Body of pancreas (tissue), 4 donors: ENCODE measurements at regions not wholly inside any gene's neighbourhood (a gene's known extent, or its start where the extent isn't known, plus 50 kb on each side); places are given as distances from the start of the nearest gene placed in this dataset.
"Not testable (repeated sequence)": the region's sequence is repeated elsewhere in the genome, so short reads cannot be mapped to it uniquely, and the experiment has no call there.

Source experiments
- ATAC-seq: fragments of 150-250 bp; one replicate; pipeline ENCODE4 v1.9.1; 2016
- DNase-seq, 4 donors: peaks; one replicate each; pipeline ENCODE4 v3.0.0-alpha.2; 2019
- H3K27ac ChIP-seq, 4 donors: fragments of 200-600 bp; sonication (generic); 1 replicate in 3 of 4; 2 replicates in 1 of 4; pipeline versions ENCODE4 v1.5.1 to v1.6.1; 2016 to 2019; ENCODE audit warnings: mild to moderate bottlenecking in 1 of 4, mixed read lengths in 1 of 4, moderate library complexity in 1 of 4
- H3K27me3 ChIP-seq, 2 donors: fragments of 200-600 bp; sonication (generic); one replicate each; pipeline ENCODE4 v1.6.0; 2016; ENCODE audit warnings: mild to moderate bottlenecking in 1 of 2
- H3K36me3 ChIP-seq, 2 donors: fragments of 200-600 bp; sonication (generic); replicated peaks in 1 of 2; 2 replicates each; pipeline ENCODE4 v1.5.1; 2016; ENCODE audit warnings: low read depth in 2 of 2; ENCODE audit not compliant: insufficient read depth in 1 of 2
- H3K4me1 ChIP-seq: fragments of 200-600 bp; sonication (generic); one replicate; pipeline ENCODE4 v1.6.0; 2016
- H3K4me3 ChIP-seq, 2 donors: fragments of 200-600 bp; sonication (generic); 1 replicate in 1 of 2; 2 replicates in 1 of 2; pipeline ENCODE4 v1.5.1; 2016 to 2019
- H3K9me3 ChIP-seq, 3 donors: fragments of 200-600 bp; sonication (generic); 1 replicate in 2 of 3; 2 replicates in 1 of 3; pipeline ENCODE4 v1.5.1; 2016
- CTCF ChIP-seq, 7 experiments: fragments of 450-650 bp in 4 of 7; fragments of 200-600 bp in 3 of 7; sonication (generic) in 3 of 7; IDR thresholded peaks; one replicate each; pipeline ENCODE4 v1.5.1; 2016 to 2019; ENCODE audit warnings: antibody characterized with exemption in 7 of 7
- POLR2A ChIP-seq, 3 donors: fragments of 450-650 bp; IDR thresholded peaks; one replicate each; pipeline ENCODE4 v1.6.1; 2016; ENCODE audit warnings: antibody characterized with exemption in 3 of 3, mild to moderate bottlenecking in 2 of 3
- WGBS, 2 donors: methylation state at CpG; one replicate each; pipeline ENCODE4 v1.1.5; 2017; 5-methylcytosine and 5-hydroxymethylcytosine counted together
- intact Hi-C: fragments of 100-400 bp; cut with DNase I; formaldehyde crosslinking; loops from one replicate; pipeline ENCODE4 v1.15.1; 2023

- intact Hi-C loops: no loop called here
- ATAC-seq (no peak), DNase-seq (no peak)
- H3K4me1 ChIP-seq: no peaks in the 10 kb centered on the region
- no peak overlapping the region for H3K27ac ChIP-seq
- H3K4me3 ChIP-seq: no peak overlapping the region
- no peaks in the 10 kb centered on the region for H3K9me3 ChIP-seq
- 92% methylated on average over 3 of the region's 4 CpGs; no CpG with 5 or more reads in 1 of the 2 donors for WGBS, 2 donors
- TF ChIP-seq CTCF (IDR thresholded peaks at IDR 0.05) (no peak), POLR2A (IDR thresholded peaks at IDR 0.05) (no peak)
- H3K36me3 ChIP-seq: no peaks in the 10 kb centered on the region
- no peaks in the 10 kb centered on the region for H3K27me3 ChIP-seq
Observed at GRCh38 chrX:102784550-102784949, 64.0 kb downstream of the GPRASP3 start.

DNA sequence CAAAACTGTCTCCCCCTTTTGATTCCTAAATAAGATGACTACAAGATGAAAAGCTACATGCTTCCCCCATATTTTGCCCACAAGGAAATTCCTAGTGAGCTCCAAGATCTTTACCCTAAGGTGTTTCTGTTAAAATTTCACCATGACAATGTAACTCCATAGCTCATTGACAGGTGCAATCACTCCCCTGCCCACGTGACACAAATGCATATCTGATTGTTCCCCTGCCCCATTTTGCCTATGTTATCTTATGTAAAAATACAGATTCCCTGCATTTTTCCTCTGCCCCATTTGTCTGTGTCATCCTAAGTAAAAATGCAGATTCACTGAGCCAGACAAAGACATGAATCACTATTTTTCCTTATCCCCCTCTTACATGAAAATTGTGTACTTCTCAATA lies 66.7 kb downstream of the GPRASP3 start:
- TF ChIP-seq POLR2A (IDR thresholded peaks at IDR 0.05) (no peak), CTCF (IDR thresholded peaks at IDR 0.05) (no peak)
- intact Hi-C loops: no loop called here
- ATAC-seq: no peak
- H3K27me3 ChIP-seq: no peaks in the 10 kb centered on the region
- no peaks in the 10 kb centered on the region for H3K9me3 ChIP-seq
- no peaks in the 10 kb centered on the region for H3K36me3 ChIP-seq
- DNase-seq: no peak
- 55 to 63% methylated on average over 1 of the region's 1 CpG for WGBS, 2 donors
- H3K4me1 ChIP-seq: no peaks in the 10 kb centered on the region
- H3K4me3 ChIP-seq: no peak overlapping the region
- H3K27ac ChIP-seq: no peak overlapping the region

- H3K27me3 ChIP-seq: no peaks in the 10 kb centered on the region
- H3K27ac ChIP-seq: no peak overlapping the region
- 57 to 71% methylated on average over 1 of the region's 1 CpG for WGBS, 2 donors
- no peaks in the 10 kb centered on the region for H3K4me1 ChIP-seq
- no peak for ATAC-seq
- TF ChIP-seq POLR2A (IDR thresholded peaks at IDR 0.05) (no peak), CTCF (IDR thresholded peaks at IDR 0.05) (no peak)
- no peak for DNase-seq
- no peak overlapping the region for H3K4me3 ChIP-seq
- H3K36me3 ChIP-seq: no peaks in the 10 kb centered on the region
- intact Hi-C loops: no loop called here
- H3K9me3 ChIP-seq: no peaks in the 10 kb centered on the region
Observed at GRCh38 chrX:102808336-102808735, 87.8 kb downstream of the GPRASP3 start.

DNA sequence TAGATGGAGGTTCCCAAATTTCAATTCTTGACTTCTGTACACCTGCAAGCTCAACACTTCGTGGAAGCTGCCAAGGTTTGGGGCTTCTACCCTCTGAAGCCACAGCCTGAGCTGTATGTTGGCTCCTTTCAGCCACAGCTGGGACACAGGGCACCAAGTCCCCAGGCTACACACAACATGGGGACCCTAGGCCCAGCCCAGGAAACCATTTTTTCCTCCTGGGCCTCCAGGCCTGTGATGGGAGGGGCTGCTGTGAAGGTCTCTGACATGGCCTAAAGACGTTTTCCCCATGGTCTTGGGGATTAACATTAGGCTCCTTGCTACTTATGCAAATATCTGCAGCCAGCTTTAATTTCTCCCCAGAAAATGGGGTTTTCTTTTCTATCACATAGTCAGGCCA lies 97.7 kb downstream of the GPRASP3 start:
- H3K4me3 ChIP-seq, DNase-seq, intact Hi-C loops, ATAC-seq, H3K4me1 ChIP-seq, H3K36me3 ChIP-seq, H3K27ac ChIP-seq, H3K9me3 ChIP-seq, H3K27me3 ChIP-seq: not testable (repeated sequence)
- WGBS, 2 donors: 83 to 100% methylated on average over 2 of the region's 2 CpGs

GRCh38 chrX:102832661-102833060 lies 104.4 kb upstream of the RAB40AL start:
- Histone ChIP-seq H3K27me3 (no peaks in the 10 kb centered on the region), H3K27ac (no peak overlapping the region), H3K36me3 (no peaks in the 10 kb centered on the region), H3K4me3 (no peak overlapping the region), H3K4me1 (no peaks in the 10 kb centered on the region), H3K9me3 (no peaks in the 10 kb centered on the region)
- DNase-seq: peak in 1 of 4 donors; percentile 5
- intact Hi-C loops: no loop called here
- no peak for TF ChIP-seq CTCF (IDR thresholded peaks at IDR 0.05)
- no peak for TF ChIP-seq POLR2A (IDR thresholded peaks at IDR 0.05)
- WGBS, 2 donors: 85 to 93% methylated on average over 4 to 5 of the region's 5 CpGs
- no peak for ATAC-seq
